HEK293T (cell line): ENCODE measurements at regions not wholly inside any gene's neighbourhood (a gene's known extent, or its start where the extent isn't known, plus 50 kb on each side); places are given as distances from the start of the nearest gene placed in this dataset.

Experiments used
- LEF1 ChIP-seq: fragments of 450-650 bp; IDR thresholded peaks from 2 replicates; pipeline ENCODE4 v1.6.1; 2017; ENCODE audit warnings: mild to moderate bottlenecking, borderline replicate concordance
- NFRKB ChIP-seq: fragments of 450-650 bp; IDR thresholded peaks from 2 replicates; pipeline ENCODE4 v1.6.1; 2016; ENCODE audit warnings: mild to moderate bottlenecking, moderate library complexity
- SP1 ChIP-seq: fragments of 450-650 bp; IDR thresholded peaks from 2 replicates; pipeline ENCODE4 v1.6.1; 2017

GRCh38 chr2:144686518-144687215, 166.7 kb upstream of the ZEB2 start:
- TF ChIP-seq SP1 (no peak), NFRKB (no peak), LEF1 (no peak)
